ENCODE measurements at regions not wholly inside any gene's neighbourhood (a gene's known extent, or its start where the extent isn't known, plus 50 kb on each side); places are given as distances from the start of the nearest gene placed in this dataset.

GRCh38 chr13:50481936-50482335 is 361.6 kb downstream of the DLEU7 start:
- ATAC-seq (ENCODE audit: insufficient read depth, low read depth), result no peak

GRCh38 chr13:50483416-50483815 is 360.1 kb downstream of the DLEU7 start:
- H3K4me2 ChIP-seq (ENCODE audit: insufficient read depth, low read length), result no peak overlapping the region
- ATAC-seq (ENCODE audit: insufficient read depth, low read depth) (no peak), DNase-seq (no peak)
- no peaks in the 10 kb centered on the region for H3K27me3 ChIP-seq (ENCODE audit: insufficient read depth, low read length, poor library complexity)
- no peak overlapping the region for H3K4me3 ChIP-seq (ENCODE audit: low read depth in 1 of 2, low read length in 2 of 2)
- H3K9ac ChIP-seq (ENCODE audit: low read depth, low read length), result no peak overlapping the region
- H2AFZ ChIP-seq (ENCODE audit: low read depth, low read length), result no peak overlapping the region
- no peak overlapping the region for H3K27ac ChIP-seq (ENCODE audit: low read length)
- no peaks in the 10 kb centered on the region for H3K36me3 ChIP-seq (ENCODE audit: insufficient read depth, low read length)
- H3K9me3 ChIP-seq (ENCODE audit: insufficient read depth, low read length, severe bottlenecking), result no peaks in the 10 kb centered on the region
- no peaks in the 10 kb centered on the region for H4K20me1 ChIP-seq (ENCODE audit: insufficient read depth, low read length)
- no peaks in the 10 kb centered on the region for H3K4me1 ChIP-seq (ENCODE audit: insufficient read depth, low read length)
- TF ChIP-seq EZH2 (IDR thresholded peaks at IDR 0.05; ENCODE audit: borderline replicate concordance, low read depth, low read length, severe bottlenecking) (no peak), CTCF (IDR thresholded peaks at IDR 0.05; ENCODE audit: borderline replicate concordance, extremely low read depth, low read length, poor library complexity, severe bottlenecking) (no peak)
- H3K79me2 ChIP-seq (ENCODE audit: insufficient read depth, low read length), result no peaks in the 10 kb centered on the region

More at GRCh38 chr13:50481936-50482335, 361.6 kb downstream of the DLEU7 start:
- no peaks in the 10 kb centered on the region for H3K36me3 ChIP-seq (ENCODE audit: insufficient read depth, low read length)
- H3K27ac ChIP-seq (ENCODE audit: low read length), result no peak overlapping the region
- no peaks in the 10 kb centered on the region for H3K9me3 ChIP-seq (ENCODE audit: insufficient read depth, low read length, severe bottlenecking)
- TF ChIP-seq EZH2 (IDR thresholded peaks at IDR 0.05; ENCODE audit: borderline replicate concordance, low read depth, low read length, severe bottlenecking) (no peak), CTCF (IDR thresholded peaks at IDR 0.05; ENCODE audit: borderline replicate concordance, extremely low read depth, low read length, poor library complexity, severe bottlenecking) (no peak)
- no peak overlapping the region for H3K4me3 ChIP-seq (ENCODE audit: low read depth in 1 of 2, low read length in 2 of 2)
- H3K79me2 ChIP-seq (ENCODE audit: insufficient read depth, low read length), result no peaks in the 10 kb centered on the region
- no peak overlapping the region for H3K9ac ChIP-seq (ENCODE audit: low read depth, low read length)
- H4K20me1 ChIP-seq (ENCODE audit: insufficient read depth, low read length), result no peaks in the 10 kb centered on the region
- no peak overlapping the region for H3K4me2 ChIP-seq (ENCODE audit: insufficient read depth, low read length)
- no peaks in the 10 kb centered on the region for H3K4me1 ChIP-seq (ENCODE audit: insufficient read depth, low read length)
- H3K27me3 ChIP-seq (ENCODE audit: insufficient read depth, low read length, poor library complexity), result no peaks in the 10 kb centered on the region
- no peak for DNase-seq
- H2AFZ ChIP-seq (ENCODE audit: low read depth, low read length), result no peak overlapping the region

- Histone ChIP-seq H3K4me3 (ENCODE audit: low read depth in 1 of 2, low read length in 2 of 2) (no peak overlapping the region), H3K4me1 (ENCODE audit: insufficient read depth, low read length) (no peaks in the 10 kb centered on the region), H3K4me2 (ENCODE audit: insufficient read depth, low read length) (no peak overlapping the region), H3K36me3 (ENCODE audit: insufficient read depth, low read length) (no peaks in the 10 kb centered on the region), H3K79me2 (ENCODE audit: insufficient read depth, low read length) (no peaks in the 10 kb centered on the region), H3K27me3 (ENCODE audit: insufficient read depth, low read length, poor library complexity) (no peaks in the 10 kb centered on the region), H4K20me1 (ENCODE audit: insufficient read depth, low read length) (no peaks in the 10 kb centered on the region), H3K9me3 (ENCODE audit: insufficient read depth, low read length, severe bottlenecking) (no peaks in the 10 kb centered on the region), H2AFZ (ENCODE audit: low read depth, low read length) (no peak overlapping the region), H3K27ac (ENCODE audit: low read length) (no peak overlapping the region), H3K9ac (ENCODE audit: low read depth, low read length) (no peak overlapping the region)
- DNase-seq, result no peak
- no peak for ATAC-seq (ENCODE audit: insufficient read depth, low read depth)
- TF ChIP-seq CTCF (IDR thresholded peaks at IDR 0.05; ENCODE audit: borderline replicate concordance, extremely low read depth, low read length, poor library complexity, severe bottlenecking) (no peak), EZH2 (IDR thresholded peaks at IDR 0.05; ENCODE audit: borderline replicate concordance, low read depth, low read length, severe bottlenecking) (no peak)
These were observed 358.9 kb downstream of the DLEU7 start for GRCh38 chr13:50484472-50485113.
